HG03280 (cell line): ENCODE measurements at regions not wholly inside any gene's neighbourhood (a gene's known extent, or its start where the extent isn't known, plus 50 kb on each side); places are given as distances from the start of the nearest gene placed in this dataset.
"Not testable (repeated sequence)": the region's sequence is repeated elsewhere in the genome, so short reads cannot be mapped to it uniquely, and the experiment has no call there.

Experiments used
- ATAC-seq: cut with Tn5 transposase; IDR thresholded peaks from one replicate; pipeline ENCODE4 v1.9.1; 2021; ENCODE audit warnings: mild to moderate bottlenecking, moderate library complexity; ENCODE audit not compliant: unreplicated experiment

- no peak for ATAC-seq
Observed at GRCh38 chr7:113030489-113030888, 56.1 kb downstream of the GPR85 start.

- ATAC-seq = no peak
Observed at GRCh38 chr7:113026941-113027340, 59.7 kb downstream of the GPR85 start.

- ATAC-seq = not testable (repeated sequence)
Observed at GRCh38 chr7:113017144-113017857, 69.3 kb downstream of the GPR85 start.

- no peak for ATAC-seq
Observed at GRCh38 chr7:113015034-113015645, 71.5 kb downstream of the GPR85 start.

- ATAC-seq = no peak
Observed at GRCh38 chr7:113013761-113014449, 72.7 kb downstream of the GPR85 start.

- ATAC-seq = not testable (repeated sequence)
Observed at GRCh38 chr7:113012862-113013261, 73.8 kb downstream of the GPR85 start.

GRCh38 chr7:113010377-113010776 lies 76.2 kb downstream of the GPR85 start:
- no peak for ATAC-seq

- no peak for ATAC-seq
Observed at GRCh38 chr7:113008755-113009154, 77.9 kb downstream of the GPR85 start.

- no peak for ATAC-seq
Observed at GRCh38 chr7:113004726-113005454, 81.7 kb downstream of the GPR85 start.

GRCh38 chr7:113000316-113001020 lies 86.2 kb downstream of the GPR85 start:
- peak; percentile 78 for ATAC-seq

- no peak for ATAC-seq
Observed at GRCh38 chr7:112997831-112998230, 88.8 kb downstream of the GPR85 start.

- ATAC-seq = no peak
Observed at GRCh38 chr7:112996331-112996871, 90.2 kb downstream of the GPR85 start.

- no peak for ATAC-seq
Observed at GRCh38 chr7:112995059-112995824, 91.4 kb downstream of the GPR85 start.

- ATAC-seq = no peak
Observed at GRCh38 chr7:112994656-112995055, 92.0 kb downstream of the GPR85 start.

- ATAC-seq = no peak
Observed at GRCh38 chr7:112990624-112991023, 96.0 kb downstream of the GPR85 start.

- no peak for ATAC-seq
Observed at GRCh38 chr7:112989531-112989930, 97.1 kb downstream of the GPR85 start.

- no peak for ATAC-seq
Observed at GRCh38 chr7:112987171-112987570, 99.5 kb downstream of the GPR85 start.

GRCh38 chr7:112986256-112987031 lies 100.2 kb downstream of the GPR85 start:
- ATAC-seq = no peak
